Umbilical cord (tissue), 1 donor: ENCODE measurements at regions not wholly inside any gene's neighbourhood (a gene's known extent, or its start where the extent isn't known, plus 50 kb on each side); places are given as distances from the start of the nearest gene placed in this dataset.
A peak's percentile ranks its signal among the peaks of the same experiment; 100 is the strongest.

Experiments
- DNase-seq: peaks from one replicate; pipeline ENCODE4 v3.0.0-alpha.2; 2015; ENCODE audit warnings: low spot score

DNA sequence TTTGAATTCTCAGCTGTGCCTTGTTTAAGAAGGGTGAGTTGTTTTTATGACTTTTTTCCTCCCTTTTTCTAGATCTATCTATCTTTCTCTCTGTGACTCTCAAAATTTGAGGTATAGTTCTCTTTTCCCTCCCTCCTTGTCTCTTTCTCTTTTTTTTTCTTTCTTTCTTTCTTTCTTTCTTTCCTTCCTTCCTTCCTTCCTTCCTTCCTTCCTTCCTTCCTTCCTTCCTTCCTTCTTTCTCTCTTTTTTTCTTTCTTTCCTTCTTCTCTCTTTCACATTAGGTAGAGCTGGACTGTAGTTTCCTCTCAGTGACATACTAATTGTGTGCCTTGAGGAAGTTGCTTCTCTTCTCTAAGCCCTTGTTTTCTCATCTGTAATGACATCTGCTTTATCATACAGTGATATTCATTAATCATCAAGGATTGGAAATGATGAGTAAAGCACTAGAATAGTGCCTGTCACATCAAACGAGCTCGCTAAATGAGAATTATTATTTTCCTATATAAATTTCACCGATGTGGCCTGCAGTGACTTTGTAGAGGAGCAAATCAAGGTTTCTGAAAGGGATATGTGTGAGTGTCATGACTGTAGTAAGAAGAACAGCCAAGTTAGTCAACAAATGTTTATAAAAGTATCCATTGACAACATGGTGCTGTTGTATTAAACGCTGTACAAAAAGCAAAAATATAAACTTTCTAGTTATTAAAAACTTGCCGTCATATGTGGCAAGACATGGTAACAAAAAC, 78.9 kb upstream of the SLC38A2 start:
- no peak for DNase-seq

DNA sequence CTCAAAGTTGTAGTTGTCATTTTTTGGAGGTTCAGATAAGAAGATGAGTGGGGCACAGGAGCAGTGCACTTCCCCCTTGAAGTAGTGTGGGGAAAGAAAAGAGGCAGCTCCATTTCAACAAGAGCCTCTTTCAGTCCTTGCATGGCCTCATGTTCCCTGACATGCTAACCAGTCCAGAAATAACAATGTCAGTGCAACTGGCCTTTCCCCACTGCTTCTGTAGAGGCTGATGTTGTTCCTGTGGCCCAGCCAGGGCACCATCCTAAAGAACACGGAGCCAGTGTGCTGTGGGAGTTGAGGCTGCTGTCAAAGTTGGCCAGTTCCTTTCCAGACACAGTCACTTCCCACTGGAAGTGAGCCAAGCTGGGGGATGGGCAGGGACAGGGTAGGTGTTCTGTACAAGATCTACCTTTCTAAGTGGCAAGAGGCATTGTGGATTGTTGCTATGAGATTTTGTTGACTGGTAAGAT, 77.7 kb upstream of the SLC38A2 start:
- peak; percentile 52 for DNase-seq

GRCh38 chr12:46449856-46450255, 77.3 kb upstream of the SLC38A2 start:
- no peak for DNase-seq

- no peak for DNase-seq
Measured at GRCh38 chr12:46449316-46449715, 76.7 kb upstream of the SLC38A2 start.

DNA sequence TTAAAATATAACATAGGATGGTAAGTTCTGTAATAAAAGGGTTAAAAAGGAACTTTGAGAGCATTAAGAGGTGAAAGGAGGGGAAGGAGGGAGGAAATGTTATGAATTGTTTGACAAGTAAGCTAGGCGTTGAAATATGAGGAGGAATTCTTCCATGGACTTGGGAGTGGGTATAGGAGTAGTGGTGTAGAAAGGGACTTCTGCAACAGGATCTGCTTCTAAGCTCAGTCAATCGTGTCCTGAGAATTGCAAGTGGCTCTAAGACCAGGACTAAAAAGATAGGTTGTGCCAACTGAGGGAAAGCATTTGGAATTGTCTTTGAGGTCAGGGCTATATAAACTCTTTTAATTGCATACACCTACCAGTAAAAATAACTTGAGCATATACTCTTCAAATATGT, 74.1 kb upstream of the SLC38A2 start:
- no peak for DNase-seq

- no peak for DNase-seq
Measured at GRCh38 chr12:46445551-46446235, 73.1 kb upstream of the SLC38A2 start.

- DNase-seq: no peak
Measured at GRCh38 chr12:46445093-46445492, 72.5 kb upstream of the SLC38A2 start.

DNA sequence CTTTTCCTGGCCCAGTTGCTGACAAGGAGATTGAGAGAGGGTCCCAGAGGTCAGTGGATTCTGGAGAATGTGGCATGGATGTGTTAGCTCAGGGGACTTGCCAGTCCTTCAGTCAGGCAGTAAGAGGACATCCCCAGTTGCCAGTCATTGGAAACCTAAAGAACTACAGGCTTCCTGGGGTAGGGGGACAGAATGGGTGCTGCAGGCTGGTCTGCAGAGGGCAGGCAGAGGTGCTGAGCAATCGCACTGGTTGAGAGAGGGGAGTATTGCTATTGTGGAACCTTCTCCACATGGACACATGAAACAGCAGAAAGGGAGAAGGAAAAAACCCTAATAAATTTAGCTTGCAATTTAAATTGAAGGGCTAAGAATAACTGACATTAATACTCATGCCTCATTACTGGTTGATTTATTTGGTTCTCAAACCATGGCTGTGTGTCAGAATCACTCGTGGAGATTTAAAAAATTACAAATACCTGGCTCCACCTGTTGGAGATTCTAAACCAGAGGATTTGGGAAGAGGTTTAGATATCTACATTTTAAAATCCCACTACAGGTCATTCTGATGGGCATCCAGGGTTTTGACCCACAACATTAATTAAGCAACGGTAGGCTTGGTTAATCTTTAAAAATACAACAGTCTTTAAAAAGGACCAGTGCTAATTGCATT, 71.2 kb upstream of the SLC38A2 start:
- DNase-seq: no peak

DNA sequence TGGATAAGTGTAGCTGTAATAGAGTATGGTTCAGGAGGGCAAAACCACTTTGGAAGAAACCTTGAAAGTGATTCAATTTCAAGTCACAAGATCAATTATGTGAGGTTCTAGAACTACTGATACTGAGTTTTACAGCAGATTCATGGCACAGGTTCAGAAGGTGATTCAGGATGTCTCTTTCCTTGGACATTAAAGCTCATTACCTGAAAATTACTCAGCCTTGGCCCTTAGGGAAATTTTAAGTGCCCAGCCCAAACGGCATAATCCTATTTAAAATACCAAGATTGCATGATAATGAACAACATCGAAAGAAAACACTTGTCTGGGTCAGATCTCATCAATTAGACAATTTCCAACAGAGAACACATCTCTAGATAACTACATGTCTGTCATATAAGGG, 70.2 kb upstream of the SLC38A2 start:
- DNase-seq: no peak

- DNase-seq: peak; percentile 68
Measured at GRCh38 chr12:46442239-46442638, 69.7 kb upstream of the SLC38A2 start.

DNA sequence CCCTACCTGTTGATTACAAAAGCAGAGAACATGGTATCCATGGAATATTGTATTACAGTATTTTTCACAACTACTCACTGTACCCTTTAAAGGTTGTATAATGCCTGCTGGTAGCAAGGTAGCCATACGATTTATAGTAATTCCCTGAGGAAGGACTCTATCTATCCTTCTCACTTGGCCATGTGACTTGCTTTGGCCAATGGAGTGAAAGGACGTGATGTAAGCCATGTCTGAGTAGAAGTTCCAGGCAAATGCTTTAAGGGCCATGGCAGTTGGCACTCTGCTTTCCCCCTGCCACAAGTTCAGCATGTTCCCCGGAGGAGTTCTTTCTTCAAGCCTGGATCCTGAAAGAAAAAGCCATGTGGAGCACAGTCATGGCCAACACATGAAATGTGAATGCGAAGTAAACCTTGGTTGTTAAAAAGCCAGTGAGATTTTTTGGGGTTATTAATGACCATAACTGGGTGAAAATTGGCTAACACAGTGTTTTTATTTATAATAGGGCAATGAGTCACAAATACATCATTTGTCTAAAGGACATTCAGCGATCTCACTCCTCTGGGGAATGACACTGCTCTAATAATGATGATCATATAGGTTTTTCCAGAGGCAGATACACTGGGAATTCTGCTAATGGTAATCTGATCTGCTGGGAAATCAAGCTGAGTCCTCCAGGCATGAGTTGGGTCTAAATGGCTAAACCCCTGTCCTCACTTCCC, 67.4 kb upstream of the SLC38A2 start:
- DNase-seq: no peak

DNA sequence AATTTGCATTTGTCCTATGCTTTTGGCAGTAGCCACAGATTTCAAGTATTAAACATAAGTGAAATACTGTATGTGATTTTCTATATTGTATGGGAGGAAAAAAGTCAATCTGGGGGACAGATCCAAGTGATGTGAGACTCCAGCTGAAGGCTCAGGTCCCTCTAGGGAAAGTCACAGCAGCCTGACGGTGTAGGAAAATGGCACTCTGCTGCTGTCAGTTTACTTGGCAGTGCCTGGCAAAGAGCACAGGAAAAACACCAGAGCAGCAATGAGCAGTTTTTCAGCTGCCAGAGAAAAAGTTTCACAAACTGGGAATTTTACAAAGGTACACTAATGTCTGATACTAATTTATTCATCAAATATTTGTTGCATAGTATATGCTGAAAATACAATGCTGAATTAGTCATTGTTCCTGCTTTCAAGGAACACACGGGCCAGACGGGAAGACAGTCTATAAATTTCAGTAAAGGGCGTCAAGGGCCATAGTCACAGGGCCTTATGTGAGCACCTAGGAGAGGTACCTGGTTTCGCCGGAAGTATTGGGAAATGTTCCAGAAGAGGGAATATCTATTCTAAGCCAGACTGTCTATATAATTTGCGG, 66.2 kb upstream of the SLC38A2 start:
- DNase-seq: no peak

DNA sequence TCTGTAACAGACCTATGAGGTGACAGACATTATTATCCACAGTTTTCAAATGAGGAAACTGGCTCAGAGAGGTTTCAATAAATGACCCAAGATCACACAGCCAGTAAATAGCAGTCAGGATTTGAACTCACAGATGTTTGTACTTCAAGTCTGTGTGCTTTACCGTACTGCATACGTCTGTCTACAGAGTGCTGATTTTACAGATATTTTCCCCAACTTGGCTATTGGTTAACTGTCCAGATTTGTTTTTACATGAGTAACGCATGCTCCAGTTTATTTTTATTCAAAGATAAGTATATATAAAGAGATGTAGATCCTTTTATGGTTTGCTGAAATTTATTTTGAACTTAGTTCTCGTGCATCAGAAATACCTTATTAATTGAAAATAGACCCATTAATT, 65.7 kb upstream of the SLC38A2 start:
- DNase-seq: peak; percentile 20

GRCh38 chr12:46437469-46437868, 64.9 kb upstream of the SLC38A2 start:
- DNase-seq: peak; percentile 27

DNA sequence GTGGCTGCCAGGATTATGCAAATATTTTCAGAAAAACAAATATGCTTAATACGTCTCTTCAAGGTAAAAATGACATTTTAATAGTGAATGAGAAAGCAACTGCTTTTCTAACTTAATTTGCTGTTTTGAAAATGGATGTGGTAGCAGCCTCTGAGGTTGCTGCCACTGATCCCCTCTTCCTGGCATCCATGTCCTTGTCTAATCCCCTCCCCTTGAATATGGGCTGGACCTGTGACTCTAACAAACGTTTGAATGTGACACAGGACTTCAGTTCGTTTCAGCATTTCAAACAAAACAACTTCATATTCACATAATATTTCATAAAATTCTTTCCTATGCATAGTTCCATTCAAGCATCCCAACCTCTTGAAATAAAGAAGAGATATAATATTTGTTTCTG, 64.2 kb upstream of the SLC38A2 start:
- peak; percentile 17 for DNase-seq

DNA sequence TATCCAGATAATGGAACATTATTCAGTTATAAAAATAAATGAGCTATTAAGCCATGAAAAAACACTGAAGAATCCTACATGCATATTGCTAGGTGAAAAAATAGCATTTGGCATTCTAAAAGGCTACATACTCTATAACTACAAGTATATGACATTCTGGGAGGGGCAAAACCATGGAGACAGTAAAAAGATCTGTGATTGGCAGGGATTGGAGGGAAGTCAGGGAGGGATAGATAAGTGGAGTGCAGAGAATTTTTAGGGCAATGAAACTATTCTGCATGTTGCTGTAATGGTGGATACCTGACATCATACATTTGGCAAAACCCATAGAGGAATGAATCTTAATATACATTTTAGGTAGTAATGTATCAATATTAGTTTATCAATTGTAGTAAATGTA, 63.1 kb upstream of the SLC38A2 start:
- no peak for DNase-seq

- DNase-seq: no peak
Measured at GRCh38 chr12:46435029-46435428, 62.5 kb upstream of the SLC38A2 start.

DNA sequence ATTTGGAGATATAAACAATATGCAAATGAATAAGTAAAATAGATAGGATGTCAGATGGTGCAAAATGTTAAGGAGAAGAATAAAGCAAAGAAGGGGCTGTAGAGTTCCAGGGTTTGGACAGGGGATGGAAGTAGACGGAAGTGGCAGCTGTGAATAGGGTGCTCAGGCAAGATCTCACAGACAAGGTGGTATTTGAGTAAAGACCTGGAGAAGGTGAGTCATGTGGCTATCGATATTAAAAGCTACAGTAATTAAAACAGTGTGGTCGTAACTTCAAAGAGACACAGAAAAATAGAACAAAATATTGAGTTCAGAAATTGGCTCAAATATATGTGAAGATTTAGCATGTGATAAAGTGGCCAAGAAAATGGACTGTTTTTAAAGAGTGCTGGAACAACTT, 61.3 kb upstream of the SLC38A2 start:
- no peak for DNase-seq

DNA sequence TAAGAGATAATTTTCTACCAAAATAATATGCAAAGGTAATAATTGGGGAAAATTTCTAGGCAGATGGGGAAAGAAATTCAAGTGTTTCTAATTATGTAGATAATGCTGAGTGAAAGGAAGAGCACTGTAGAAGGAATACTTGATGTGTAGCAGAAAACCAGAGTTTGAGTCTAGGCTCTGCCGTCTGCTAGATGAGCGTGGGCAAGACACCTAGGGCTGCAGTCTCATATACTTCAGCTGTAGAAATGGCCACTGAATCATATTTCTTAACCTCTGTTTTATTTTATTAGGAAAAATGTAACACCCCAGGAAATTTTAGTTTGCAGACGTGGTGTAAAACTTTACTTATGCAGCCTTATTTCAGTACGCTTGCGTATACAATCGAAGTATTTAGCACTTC, 59.8 kb upstream of the SLC38A2 start:
- no peak for DNase-seq

DNA sequence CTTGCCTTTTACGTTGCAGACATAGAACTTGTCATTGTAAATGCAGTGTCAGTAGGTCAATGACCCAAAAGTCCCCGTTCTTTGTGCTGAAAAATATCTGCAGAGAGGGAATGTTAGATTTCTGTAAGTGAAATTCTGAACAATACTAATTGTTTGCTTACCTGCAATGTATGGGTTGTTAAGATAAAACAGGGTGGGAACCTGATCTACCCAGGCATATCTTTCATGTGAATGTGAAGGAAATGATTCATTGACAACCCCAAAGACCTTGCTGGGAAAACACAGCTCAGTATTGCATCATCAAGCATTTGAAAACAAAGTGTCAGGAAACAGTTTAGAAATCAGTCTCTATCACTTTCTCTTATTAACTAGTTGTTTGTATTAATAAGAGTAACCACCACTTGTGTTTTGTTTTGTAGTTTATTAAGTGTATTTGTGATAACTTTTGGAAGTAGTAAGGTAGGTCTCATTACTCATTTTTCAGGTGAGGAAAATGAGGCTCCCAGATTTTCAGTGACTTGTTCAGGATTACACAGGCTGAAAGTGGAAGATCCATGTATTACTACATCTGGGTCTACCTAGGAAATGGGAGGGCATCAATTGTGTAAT, 57.9 kb upstream of the SLC38A2 start:
- peak; percentile 64 for DNase-seq
